NCI-H146 treated with DMSO at 0.1 percent for 48 hours (cell line): ENCODE measurements at regions not wholly inside any gene's neighbourhood (a gene's known extent, or its start where the extent isn't known, plus 50 kb on each side); places are given as distances from the start of the nearest gene placed in this dataset.

Source experiments
- DNase-seq: peaks from one replicate; lab custom pipeline; 2025; ENCODE audit not compliant: unreplicated experiment; lab: John Stamatoyannopoulos, UW

DNA sequence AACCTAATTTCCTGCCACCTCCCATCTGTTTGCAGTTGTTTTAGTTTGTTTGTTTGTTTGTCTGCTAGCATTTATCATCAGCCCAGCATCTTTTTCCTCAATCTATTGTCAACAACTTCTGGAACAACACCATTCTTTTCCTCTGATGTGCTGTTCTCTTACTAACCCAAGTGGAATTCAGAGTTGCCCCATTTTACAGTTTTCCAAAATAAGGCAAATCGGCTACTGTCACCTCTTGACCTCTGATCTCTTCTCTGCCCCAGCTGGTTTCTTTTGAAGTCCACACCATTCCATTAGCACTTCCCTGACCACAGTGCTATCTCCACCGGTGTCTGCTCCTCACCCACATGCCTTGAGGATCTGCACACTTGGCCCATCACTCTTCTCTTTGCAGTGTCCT, 102.4 kb downstream of the EFNB2 start:
- no peak for DNase-seq

GRCh38 chr13:106432636-106433035, 102.8 kb downstream of the EFNB2 start:
- no peak for DNase-seq

DNA sequence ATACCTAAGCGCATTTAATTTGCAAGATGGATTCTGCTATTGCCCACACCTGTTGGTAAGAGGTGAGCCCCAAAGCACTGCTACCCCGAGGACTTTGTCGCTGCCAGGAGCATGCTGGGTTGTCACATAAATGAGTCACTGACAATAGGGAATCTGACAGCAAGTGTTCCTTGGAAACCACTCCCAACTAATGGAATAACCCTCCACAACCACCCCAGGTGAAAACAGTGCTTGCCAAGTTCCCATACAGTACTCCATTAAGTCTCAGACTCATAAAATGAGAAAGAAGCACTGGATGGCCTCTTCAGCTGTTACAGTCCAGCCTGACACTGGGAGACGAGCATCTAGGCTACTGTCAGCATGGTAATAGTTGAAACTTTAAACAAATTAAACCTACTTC, 108.6 kb downstream of the EFNB2 start:
- DNase-seq = no peak

DNA sequence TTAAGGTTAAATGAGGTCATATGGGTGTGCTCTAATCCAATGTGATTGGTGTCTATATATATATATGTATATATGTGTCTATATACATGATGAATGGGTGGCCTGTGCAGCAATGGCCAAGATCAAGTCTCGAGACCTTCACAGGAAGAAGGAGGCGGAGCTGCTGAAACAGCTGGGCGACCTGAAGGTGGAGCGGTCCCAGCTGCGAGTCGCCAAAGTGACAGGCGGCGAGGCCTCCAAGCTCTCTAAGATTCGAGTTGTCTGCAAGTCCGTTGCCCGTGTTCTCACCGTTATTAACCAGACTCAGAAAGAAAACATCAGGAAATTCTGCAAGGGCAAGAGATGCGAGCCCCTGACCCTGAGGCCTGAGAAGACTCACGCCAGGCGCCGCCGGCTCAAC, 109.8 kb downstream of the EFNB2 start:
- no peak for DNase-seq

DNA sequence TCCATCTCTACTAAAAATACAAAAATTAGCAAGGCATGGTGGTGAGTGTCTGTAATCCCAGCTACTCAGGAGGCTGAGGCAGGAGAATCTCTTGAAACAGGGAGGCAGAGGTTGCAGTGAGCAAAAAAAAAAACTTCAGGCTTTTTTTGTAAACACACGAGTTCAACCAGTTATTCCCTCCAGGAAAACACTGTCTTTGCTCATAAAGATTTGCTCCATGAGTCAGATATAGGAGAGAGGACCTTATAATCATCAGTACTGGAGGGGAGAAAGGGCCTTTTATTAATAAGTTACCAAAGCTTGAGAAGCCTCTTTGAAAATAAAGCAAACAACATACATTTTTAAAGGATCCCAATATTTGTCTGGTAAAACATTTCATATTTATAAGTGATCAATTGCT, 110.7 kb downstream of the EFNB2 start:
- DNase-seq = no peak

DNA sequence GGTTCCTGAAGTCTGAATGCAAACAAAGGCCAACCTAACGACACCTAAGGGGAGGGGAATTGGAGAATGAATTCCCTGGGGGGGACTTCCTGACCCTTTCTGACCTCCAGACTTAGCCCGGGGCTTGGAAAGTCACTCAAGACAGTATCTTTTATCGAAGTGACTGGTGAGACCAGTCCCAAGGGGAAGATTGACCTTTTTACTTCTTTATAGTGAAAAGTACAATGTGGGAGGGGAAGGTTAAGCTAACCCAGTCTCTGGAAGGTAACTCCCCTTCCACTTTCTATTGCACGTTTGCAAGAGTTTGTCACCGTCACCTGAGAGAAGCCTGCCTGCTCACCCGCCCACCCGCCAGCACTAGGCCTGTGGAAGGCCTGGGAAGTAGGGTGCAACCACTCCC, 111.9 kb downstream of the EFNB2 start:
- no peak for DNase-seq

GRCh38 chr13:106418556-106418955, 116.9 kb downstream of the EFNB2 start:
- no peak for DNase-seq

GRCh38 chr13:106417467-106418110, 117.9 kb downstream of the EFNB2 start:
- no peak for DNase-seq

DNA sequence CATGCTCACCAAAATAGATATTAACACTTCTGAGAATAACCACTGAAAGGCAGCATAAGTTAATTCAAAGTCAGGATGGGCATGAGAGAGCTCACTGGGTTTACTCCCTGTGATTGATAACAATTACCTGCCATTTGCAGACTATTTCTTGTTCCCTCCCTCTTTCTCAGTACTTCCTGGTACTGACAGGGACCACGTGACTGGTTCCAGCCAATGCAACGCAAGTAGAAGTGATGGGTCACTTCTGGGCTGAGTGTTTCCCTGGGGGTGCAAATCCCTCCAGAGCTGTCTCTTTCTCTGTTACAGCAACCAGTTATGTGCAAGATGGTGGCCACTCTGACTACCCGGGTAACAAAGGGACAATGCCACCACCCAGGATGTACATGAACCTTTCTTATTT, 118.8 kb downstream of the EFNB2 start:
- no peak for DNase-seq

GRCh38 chr13:106415971-106416370, 119.5 kb downstream of the EFNB2 start:
- no peak for DNase-seq

GRCh38 chr13:106415442-106415841, 120.0 kb downstream of the EFNB2 start:
- no peak for DNase-seq

GRCh38 chr13:106407338-106407737, 128.1 kb downstream of the EFNB2 start:
- DNase-seq = no peak

- no peak for DNase-seq
Measured at GRCh38 chr13:106405731-106406130, 129.7 kb downstream of the EFNB2 start.

DNA sequence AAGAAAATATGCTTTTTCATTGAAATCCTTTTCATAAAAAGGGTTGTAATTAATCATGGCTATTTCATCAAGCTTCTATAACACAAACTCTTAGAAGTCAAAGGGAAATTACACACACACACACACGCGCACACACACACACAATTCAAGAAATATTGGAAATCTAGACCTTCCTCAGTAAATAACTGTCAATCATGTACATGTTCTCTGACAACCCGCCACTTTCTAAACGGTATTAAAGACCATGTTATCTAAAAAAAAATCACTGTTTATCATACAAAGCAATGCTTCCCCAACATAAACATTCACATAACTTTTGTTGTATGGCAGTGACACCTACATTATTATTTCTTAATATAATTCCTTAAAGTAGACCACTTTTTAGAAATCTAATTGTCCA, 132.2 kb downstream of the EFNB2 start:
- no peak for DNase-seq

GRCh38 chr13:106402866-106403265, 132.6 kb downstream of the EFNB2 start:
- no peak for DNase-seq

DNA sequence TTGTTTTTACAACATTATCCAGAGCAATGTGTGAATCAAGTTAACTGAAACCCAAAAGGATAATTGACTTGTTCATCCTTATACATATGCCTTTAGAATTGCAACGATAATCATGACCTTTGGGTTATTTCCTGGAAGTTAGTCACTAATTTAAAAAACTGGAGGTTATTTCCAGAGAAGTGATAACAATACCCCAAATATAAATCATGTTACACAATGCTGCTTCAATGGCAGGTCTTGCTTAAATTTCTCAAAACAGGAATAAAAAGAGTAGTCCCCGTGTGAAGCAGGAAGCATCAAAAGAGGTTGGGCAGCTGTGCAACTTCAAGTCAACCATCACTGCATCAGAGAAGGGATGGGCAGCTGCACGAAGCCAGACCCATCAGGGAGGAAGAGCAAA, 134.4 kb downstream of the EFNB2 start:
- no peak for DNase-seq

- no peak for DNase-seq
Measured at GRCh38 chr13:106400289-106400688, 135.2 kb downstream of the EFNB2 start.

DNA sequence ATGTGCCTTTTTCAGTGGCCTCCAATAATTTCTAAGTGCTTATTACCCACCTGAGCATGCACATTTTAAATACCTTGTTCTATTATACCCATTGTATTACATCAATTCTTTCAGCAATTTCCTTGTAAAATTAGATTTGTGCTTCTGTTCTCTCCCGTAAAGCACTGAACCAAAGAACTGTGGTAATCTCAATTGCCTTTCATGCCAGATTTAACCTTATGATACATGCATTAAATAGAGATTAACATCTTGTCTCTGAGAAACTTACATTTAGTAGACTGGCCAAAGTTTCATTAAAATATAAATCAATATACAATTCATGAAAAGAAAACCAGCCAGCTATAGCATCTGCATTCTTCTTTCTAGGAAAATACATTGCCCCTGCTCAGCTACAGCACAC, 137.2 kb downstream of the EFNB2 start:
- DNase-seq = no peak

GRCh38 chr13:106393776-106394175, 141.7 kb downstream of the EFNB2 start:
- no peak for DNase-seq

DNA sequence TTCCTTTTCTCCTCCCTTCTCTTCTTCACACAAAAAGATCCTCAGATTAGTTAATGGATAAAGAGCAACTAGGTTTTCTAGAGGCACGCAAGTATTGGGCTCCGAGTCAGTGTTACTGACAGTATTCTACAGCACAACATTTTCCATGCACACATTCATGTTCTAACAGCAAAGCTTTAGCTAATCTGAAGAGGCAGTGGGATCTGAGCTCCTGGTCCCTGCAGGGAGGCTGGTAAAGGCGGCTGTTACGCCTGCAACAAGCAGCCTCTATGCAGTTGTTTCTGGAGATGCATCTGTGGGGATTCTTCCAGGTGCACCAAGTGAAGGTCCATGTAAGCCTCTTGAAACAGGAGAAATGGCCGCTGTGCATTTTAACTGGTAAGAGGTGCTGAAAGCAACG, 143.8 kb downstream of the EFNB2 start:
- no peak for DNase-seq

DNA sequence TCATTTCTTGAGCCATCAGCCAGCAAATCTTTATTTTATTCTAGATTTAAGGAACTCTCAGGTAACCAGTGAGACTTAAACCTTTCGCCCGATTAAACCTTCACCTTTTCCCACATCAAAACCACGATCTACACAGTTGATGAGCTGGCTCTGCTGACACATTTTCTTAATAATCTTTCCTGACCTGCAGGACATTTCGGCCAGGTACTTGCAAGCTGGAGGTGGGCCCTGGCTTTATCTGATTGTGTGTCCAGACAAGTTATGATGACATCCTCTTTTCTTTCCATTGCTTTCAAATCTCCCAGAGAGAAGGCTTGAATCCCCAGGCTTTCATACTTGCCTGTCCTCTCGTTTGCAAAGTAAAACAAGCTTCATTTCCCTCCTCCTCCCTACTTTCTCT, 144.2 kb downstream of the EFNB2 start:
- DNase-seq = no peak

- DNase-seq = no peak
Measured at GRCh38 chr13:106390367-106390766, 145.1 kb downstream of the EFNB2 start.

DNA sequence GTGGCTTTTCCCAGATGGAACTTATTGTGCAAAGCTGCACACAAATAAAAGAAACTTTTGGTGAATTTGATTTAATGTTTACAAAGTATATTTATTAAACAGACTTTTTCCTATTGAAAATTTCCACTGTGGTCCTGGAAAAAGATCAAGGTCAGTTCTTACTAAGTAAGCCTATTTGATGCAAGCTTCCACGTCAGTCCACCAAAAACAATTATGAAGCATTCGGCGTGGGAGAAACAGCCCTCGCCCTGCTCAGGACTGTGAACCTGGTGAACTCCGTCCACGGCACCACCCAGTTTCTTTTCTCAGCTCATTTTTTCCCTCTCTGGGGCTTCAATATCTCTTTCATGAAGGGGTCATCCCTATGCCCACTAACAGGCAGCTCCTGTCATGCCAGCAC, 149.8 kb downstream of the EFNB2 start:
- DNase-seq = no peak

DNA sequence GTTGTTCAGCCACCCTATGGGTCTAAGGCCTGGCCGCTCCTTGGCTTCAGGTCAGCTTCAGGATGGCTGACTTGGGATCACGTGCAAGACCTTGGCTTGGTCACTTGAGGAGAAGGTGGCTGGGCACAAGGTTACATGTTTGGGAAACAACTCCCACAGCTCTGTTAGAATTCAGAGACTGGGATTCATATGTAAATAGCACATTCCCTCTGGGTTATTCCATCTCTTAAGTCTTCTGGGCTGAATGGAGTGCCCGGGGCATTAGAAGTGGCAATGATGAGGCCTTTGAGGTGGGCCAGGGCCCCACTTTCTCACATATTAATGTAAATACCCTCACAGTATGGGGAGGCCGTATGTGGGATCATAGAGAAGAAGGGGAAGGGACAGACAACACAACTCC, 150.9 kb downstream of the EFNB2 start:
- DNase-seq = no peak
